ENCODE measurements at regions not wholly inside any gene's neighbourhood (a gene's known extent, or its start where the extent isn't known, plus 50 kb on each side); places are given as distances from the start of the nearest gene placed in this dataset.

GRCh38 chr5:135704616-135705015 lies 125.8 kb upstream of the CXCL14 start:
- no peak for ATAC-seq
- TF ChIP-seq ZNF70 (CRISPR knock-in tag; IDR thresholded peaks at IDR 0.05) (no peak), ZC3H10 (CRISPR knock-in tag; IDR thresholded peaks at IDR 0.05) (no peak), ZNF8 (CRISPR knock-in tag; IDR thresholded peaks at IDR 0.05) (no peak), POU6F1 (CRISPR knock-in tag; IDR thresholded peaks at IDR 0.05; ENCODE audit: borderline replicate concordance, low read depth) (no peak), SNAI2 (CRISPR knock-in tag; IDR thresholded peaks at IDR 0.05) (no peak), CREB5 (CRISPR knock-in tag; IDR thresholded peaks at IDR 0.05; ENCODE audit: low read depth) (no peak), ISL1 (CRISPR knock-in tag; IDR thresholded peaks at IDR 0.05) (no peak), RARB (CRISPR knock-in tag; IDR thresholded peaks at IDR 0.05) (no peak)

GRCh38 chr5:135703016-135703550 lies 124.3 kb upstream of the CXCL14 start:
- no peak for TF ChIP-seq POU6F1 (CRISPR knock-in tag; IDR thresholded peaks at IDR 0.05; ENCODE audit: borderline replicate concordance, low read depth)
- no peak for TF ChIP-seq ISL1 (CRISPR knock-in tag; IDR thresholded peaks at IDR 0.05)
- TF ChIP-seq RARB (CRISPR knock-in tag; IDR thresholded peaks at IDR 0.05) = no peak
- no peak for TF ChIP-seq OSR1 (CRISPR knock-in tag; IDR thresholded peaks at IDR 0.05)
- no peak for TF ChIP-seq CSDC2 (CRISPR knock-in tag; IDR thresholded peaks at IDR 0.05)
- no peak for TF ChIP-seq CREB5 (CRISPR knock-in tag; IDR thresholded peaks at IDR 0.05; ENCODE audit: low read depth)
- no peak for TF ChIP-seq BACH2 (CRISPR knock-in tag; IDR thresholded peaks at IDR 0.05; ENCODE audit: borderline replicate concordance)
- no peak for TF ChIP-seq ZNF8 (CRISPR knock-in tag; IDR thresholded peaks at IDR 0.05)
- TF ChIP-seq GLIS3 (CRISPR knock-in tag; IDR thresholded peaks at IDR 0.05) = no peak
- TF ChIP-seq ESRRG (CRISPR knock-in tag; IDR thresholded peaks at IDR 0.05) = no peak
- no peak for TF ChIP-seq ARNTL (CRISPR knock-in tag; IDR thresholded peaks at IDR 0.05; ENCODE audit: borderline replicate concordance, low read depth)
- no peak for TF ChIP-seq ZNF565 (CRISPR knock-in tag; conservative IDR thresholded peaks at IDR 0.05; ENCODE audit: low read depth)
- no peak for TF ChIP-seq ZC3H10 (CRISPR knock-in tag; IDR thresholded peaks at IDR 0.05)
- TF ChIP-seq TOX (CRISPR knock-in tag; IDR thresholded peaks at IDR 0.05; ENCODE audit: borderline replicate concordance) = no peak
- no peak for TF ChIP-seq CSRNP3 (CRISPR knock-in tag; IDR thresholded peaks at IDR 0.05)
- TF ChIP-seq ZFP3 (CRISPR knock-in tag; IDR thresholded peaks at IDR 0.05) = no peak
- no peak for TF ChIP-seq PATZ1 (CRISPR knock-in tag; IDR thresholded peaks at IDR 0.05; ENCODE audit: borderline replicate concordance)
- no peak for ATAC-seq

GRCh38 chr5:135702191-135702590 lies 123.4 kb upstream of the CXCL14 start:
- no peak for TF ChIP-seq PATZ1 (CRISPR knock-in tag; IDR thresholded peaks at IDR 0.05; ENCODE audit: borderline replicate concordance)
- no peak for TF ChIP-seq TSHZ2 (CRISPR knock-in tag; IDR thresholded peaks at IDR 0.05)
- TF ChIP-seq BACH2 (CRISPR knock-in tag; IDR thresholded peaks at IDR 0.05; ENCODE audit: borderline replicate concordance) = no peak
- TF ChIP-seq ZFP30 (CRISPR knock-in tag; IDR thresholded peaks at IDR 0.05) = no peak
- TF ChIP-seq RARB (CRISPR knock-in tag; IDR thresholded peaks at IDR 0.05) = no peak
- no peak for TF ChIP-seq CSDC2 (CRISPR knock-in tag; IDR thresholded peaks at IDR 0.05)
- no peak for ATAC-seq

Measured in SK-N-SH treated with all-trans-retinoic acid at 6 μM for 48 hours (cell line).